COLO668 (cell line): ENCODE measurements at regions not wholly inside any gene's neighbourhood (a gene's known extent, or its start where the extent isn't known, plus 50 kb on each side); places are given as distances from the start of the nearest gene placed in this dataset.

ENCODE experiments used
- DNase-seq: peaks from one replicate; lab custom pipeline; 2025; ENCODE audit not compliant: unreplicated experiment; lab: John Stamatoyannopoulos, UW

GRCh38 chr7:28292834-28293526 lies 112.4 kb upstream of the JAZF1 start:
- no peak for DNase-seq

DNA sequence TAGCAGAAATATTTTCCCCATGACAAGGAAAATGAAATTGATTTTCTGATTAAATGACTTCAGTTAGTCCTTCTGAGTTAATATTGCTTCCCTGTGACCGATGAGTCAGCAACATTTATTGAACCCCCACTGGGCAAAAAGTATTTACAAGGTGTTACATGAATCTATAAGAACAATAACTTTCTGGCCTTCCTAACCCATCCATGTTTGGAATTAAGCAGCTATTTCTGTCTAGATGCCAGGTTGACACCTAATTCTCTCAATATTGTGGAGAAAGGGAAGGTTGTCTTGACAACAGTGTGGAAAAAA lies 112.9 kb upstream of the JAZF1 start:
- DNase-seq = no peak

- DNase-seq = peak; percentile 71
Observed at GRCh38 chr7:28296571-28297483, 115.5 kb upstream of the CREB5 start.

- no peak for DNase-seq
Observed at GRCh38 chr7:28297801-28298459, 114.4 kb upstream of the CREB5 start.

DNA sequence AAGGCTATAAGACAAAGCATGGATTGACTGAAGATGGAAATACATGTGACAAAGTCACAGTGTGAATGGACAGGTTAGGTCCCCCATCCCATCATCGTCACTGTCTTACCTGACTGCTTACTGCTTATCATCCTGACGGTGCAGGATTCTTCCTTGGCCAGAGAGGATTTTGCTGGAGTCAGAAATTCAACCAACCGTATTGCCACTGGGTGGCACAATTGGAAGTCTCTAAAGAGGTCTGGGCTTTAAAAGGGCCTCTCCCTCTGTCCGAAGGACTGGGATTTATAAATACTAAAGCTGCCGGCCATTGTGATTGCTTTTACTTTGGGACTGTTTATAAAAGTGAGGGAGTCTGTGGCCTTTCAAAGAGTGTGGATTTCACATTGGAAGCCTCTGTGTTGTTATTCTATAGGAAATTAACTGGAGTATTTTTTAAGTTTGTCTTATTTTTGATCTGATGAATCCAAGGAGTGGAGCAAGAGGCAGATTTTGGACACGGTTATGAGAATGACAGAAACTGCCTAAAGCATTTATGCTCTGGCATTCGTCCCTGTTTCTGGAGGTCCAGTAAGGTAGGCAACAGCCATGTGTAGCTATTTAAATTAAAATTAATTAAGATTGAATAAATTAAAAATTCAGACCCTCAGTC lies 113.3 kb upstream of the CREB5 start:
- peak; percentile 71 for DNase-seq

DNA sequence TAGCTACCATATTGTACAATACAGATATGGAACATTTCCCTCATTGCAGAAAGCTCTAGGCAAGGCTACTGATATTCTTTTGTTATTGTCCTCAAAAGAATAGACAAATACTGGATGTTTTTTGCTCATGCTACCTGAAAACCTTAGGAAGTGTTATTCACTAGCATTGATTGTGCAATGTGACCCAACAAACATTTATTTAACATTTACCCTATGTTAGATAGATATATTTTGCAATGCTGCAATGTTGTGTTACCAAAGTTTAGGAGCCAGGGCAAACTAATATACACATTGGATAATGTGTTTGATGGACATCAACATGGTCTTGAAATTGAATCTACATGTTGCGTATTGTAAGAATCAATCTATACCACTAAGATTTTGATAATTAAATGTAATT lies 112.8 kb upstream of the CREB5 start:
- DNase-seq = no peak

- DNase-seq = no peak
Observed at GRCh38 chr7:28300488-28300887, 111.8 kb upstream of the CREB5 start.

- no peak for DNase-seq
Observed at GRCh38 chr7:28301148-28301641, 111.1 kb upstream of the CREB5 start.

- DNase-seq = no peak
Observed at GRCh38 chr7:28304290-28304689, 108.0 kb upstream of the CREB5 start.

GRCh38 chr7:28309704-28310459 lies 102.4 kb upstream of the CREB5 start:
- DNase-seq = no peak

DNA sequence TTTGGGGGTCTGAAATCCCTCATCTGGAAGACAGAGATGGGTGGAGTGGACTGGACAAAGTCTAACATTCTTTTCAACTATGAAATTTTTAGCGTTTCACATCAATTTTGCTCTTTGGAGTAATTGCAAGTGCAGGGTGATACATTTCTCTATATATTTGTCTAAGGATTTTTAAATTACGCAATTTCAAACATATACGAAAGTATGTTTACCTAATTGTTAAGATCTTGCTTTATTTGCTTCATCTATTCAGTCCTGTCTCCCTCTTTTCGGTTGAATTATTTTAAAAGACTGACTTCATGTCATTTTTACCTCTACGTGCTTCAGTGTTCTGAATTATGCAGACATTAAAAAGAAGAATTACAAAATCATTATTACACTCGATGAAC lies 101.9 kb upstream of the CREB5 start:
- DNase-seq = no peak

DNA sequence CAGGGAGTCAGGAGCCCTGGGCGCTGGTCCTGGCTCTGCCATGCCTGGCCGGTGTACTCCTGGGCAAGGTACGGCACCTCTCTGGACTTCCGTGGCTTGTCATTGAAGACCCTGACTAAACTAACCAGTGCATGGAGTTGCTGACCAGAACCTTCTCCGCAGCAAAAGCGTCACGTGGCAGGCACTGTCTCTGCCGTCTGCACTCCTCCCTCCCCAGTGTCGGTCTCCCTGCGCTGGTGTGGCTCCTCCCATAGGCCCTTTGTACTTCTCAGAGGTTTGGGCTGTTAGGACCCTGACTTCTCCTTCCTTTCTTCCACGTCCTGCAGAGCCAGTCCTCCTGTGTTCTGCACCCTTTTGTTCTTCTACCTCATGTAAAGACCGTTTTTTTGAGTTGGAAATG lies 100.6 kb upstream of the CREB5 start:
- DNase-seq = no peak

- DNase-seq = no peak
Observed at GRCh38 chr7:28312948-28313347, 99.4 kb upstream of the CREB5 start.

DNA sequence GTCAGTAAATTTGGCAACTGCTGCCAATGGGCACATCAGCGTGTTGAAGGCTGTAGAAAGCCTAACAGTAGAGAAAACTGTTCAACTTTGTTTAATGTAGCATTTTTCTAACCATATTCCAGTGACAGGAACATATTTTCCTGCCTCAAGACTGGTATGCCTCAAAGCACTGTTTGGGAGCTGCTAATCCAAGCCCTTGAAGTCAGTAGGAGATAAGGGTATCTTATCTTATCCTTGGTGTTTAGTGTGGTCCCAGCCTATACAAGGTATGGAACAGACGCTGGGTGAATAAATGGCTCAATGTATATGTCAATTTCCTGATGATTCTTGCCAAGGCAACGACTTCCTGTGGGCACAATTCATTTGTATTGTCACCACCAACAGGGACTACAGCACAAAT lies 97.5 kb upstream of the CREB5 start:
- DNase-seq = no peak

GRCh38 chr7:28315565-28316410 lies 96.5 kb upstream of the CREB5 start:
- DNase-seq = no peak

DNA sequence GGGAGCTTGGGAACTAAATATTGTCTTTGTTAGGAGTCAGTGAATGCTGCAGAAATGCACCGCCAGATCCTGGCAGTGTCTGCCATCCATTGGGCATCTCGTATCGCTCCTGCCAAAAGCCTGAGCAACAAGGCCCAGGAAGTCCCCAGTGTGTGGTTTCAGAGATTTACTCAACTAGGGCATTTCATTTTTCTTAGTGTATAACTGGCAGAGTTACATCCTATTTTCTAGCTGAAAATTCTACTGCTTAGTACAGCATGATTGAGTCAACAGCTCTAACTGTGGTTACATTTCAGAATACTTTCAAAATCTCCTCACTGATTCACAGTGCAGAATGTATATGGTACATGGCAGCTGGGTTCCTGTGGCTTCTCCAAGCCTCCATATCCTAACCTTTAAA lies 95.8 kb upstream of the CREB5 start:
- DNase-seq = no peak

GRCh38 chr7:28318101-28318762 lies 94.1 kb upstream of the CREB5 start:
- DNase-seq = no peak

GRCh38 chr7:28323833-28324232 lies 88.5 kb upstream of the CREB5 start:
- no peak for DNase-seq

DNA sequence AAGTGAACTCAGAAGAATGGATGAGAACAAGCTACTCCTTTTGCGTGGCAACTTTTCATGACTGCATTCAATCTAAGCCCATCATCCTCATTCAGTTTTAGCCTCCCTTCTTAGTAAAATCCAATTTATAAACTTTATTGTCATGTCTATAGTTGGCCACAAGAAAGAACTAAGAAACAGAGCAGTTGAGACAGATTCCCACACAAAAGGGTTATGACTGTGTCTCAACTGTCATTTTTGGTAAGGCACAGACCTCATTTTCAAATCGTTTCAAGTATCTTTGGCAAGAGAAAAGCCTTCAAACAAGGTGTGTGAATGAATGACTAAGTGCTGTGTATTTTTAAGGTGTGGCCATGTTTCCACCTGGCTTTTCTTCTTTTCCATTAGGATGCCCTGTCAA lies 84.2 kb upstream of the CREB5 start:
- no peak for DNase-seq
